HG03520 (cell line): ENCODE measurements at regions not wholly inside any gene's neighbourhood (a gene's known extent, or its start where the extent isn't known, plus 50 kb on each side); places are given as distances from the start of the nearest gene placed in this dataset.
A peak's percentile ranks its signal among the peaks of the same experiment; 100 is the strongest.
"Not testable (repeated sequence)": the region's sequence is repeated elsewhere in the genome, so short reads cannot be mapped to it uniquely, and the experiment has no call there.

Experiments
- ATAC-seq: cut with Tn5 transposase; IDR thresholded peaks from one replicate; pipeline ENCODE4 v1.9.1; 2021; ENCODE audit warnings: mild to moderate bottlenecking, moderate library complexity; ENCODE audit not compliant: unreplicated experiment

DNA sequence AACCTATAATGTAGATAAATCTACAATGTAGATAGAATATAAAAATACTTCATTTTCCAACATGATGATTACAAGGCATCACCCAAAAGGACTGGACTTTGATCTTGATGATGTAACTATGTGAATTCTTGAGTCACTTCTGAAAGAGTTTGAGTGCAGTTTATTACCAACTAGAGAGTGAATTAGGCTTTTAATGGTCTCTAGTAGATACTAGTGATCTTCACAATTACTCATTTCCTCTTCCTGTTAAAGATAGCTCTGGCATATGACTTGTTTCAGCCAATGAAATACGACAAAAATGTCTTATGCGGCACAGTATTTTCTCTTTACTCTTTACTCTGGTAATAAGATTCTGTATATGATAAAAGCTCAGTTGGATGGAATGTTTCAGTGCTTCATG lies 1588.1 kb upstream of the B3GALT2 start:
- ATAC-seq, result no peak

DNA sequence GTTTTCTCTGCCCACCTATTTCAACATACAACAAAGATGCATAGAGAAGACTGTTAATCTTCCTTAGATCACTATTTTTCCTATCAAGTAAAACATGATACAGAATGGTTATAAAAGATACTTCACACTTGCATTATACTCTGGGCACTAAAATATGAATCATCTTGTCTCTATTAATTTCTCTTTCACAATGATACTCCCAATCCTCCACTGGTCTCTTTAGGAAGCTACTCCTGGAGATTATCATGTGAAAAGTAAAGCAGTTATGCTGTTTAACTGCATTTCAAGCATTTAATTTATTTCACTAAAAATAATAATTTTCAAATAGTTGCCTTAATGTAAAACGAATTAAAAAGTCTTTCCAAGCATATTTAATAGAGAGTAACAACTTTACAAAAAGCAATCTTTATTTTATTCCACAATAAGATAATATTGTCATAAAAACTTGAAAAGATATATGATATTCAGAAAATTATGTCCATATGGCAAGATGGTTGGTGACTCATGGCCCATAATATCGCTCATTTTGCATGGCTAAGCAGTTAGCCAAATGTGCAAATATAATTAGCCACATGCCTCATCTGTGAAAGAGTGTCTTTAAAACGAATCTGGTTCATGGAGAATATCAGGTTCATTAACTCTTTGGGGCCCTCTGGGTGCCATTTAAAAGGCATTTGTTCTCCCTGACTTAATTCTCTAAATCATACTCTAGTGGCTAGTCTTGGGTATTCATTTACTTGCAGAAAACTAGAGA lies 1569.0 kb upstream of the B3GALT2 start:
- no peak for ATAC-seq

DNA sequence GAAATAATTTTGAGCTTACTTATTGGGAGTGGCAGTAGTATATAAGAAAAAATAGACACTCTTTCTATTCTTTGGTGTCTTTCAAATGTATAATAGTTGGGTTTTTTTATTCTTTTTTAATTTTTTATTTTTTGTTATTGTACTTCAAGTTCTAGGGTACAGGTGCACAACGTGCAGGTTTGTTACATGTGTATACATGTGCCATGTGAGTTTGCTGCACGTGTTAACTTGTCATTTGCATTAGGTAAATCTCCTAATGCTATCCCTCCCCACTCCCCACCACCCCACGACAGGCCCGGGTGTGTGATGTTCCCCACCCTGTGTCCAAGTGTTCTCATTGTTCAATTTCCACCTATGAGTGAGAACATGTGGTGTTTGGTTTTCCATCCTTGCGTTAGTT lies 1552.4 kb upstream of the B3GALT2 start:
- ATAC-seq, result not testable (repeated sequence)

DNA sequence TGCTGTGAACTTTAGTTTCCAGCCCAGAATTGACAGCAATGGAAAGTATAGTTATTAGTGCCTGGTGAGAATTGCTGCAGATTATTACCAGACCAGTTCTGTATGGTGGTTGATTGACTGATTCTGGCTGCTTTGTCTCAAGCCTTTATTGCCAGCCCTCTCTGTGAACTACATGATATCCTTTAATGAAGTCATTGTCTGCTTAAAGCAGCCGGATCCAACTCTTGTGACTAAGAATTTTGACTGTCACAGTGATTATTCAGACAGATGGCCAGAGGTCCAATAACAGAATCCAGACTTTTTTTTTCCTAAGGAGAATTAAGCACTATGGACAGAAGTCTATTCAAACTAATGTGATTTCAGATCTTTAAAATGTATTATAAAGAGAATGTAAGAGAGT lies 1548.6 kb upstream of the B3GALT2 start:
- ATAC-seq, result no peak

DNA sequence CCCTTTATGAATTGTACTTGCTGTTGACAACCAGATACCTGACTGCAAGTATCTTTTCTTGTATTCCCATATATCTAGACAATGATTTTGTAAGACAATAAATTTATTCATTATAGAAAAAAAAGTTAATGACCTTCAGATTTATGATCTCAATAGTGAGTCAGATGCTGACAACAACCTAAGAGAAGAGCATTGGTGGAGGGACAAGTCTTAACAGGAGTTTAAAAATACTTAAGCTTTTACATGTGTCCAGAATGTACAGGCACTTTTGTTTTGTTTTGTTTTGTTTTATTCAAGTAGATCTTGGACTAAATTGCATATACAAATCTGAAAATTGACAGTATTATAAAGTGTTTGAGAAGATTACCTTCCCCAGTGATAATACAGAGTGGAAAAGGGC lies 1544.6 kb upstream of the B3GALT2 start:
- no peak for ATAC-seq

DNA sequence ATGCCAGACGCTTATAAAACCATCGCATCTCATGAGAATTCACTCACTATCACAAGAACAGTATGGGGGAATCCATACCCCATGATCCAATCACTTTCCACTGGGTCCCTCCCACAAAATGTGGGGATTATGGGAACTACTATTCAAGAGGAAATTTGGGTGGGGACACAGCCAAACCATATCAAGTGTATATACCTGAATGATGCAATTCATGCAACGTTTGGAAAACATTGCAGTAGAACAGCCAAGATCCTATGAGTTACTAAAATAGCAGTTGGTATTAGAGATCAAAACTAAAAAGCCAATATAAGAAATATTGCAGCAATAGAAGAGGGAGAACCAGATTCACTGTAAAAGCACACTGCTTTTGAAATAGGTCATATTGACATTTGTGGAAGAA lies 1543.9 kb upstream of the B3GALT2 start:
- ATAC-seq, result no peak

DNA sequence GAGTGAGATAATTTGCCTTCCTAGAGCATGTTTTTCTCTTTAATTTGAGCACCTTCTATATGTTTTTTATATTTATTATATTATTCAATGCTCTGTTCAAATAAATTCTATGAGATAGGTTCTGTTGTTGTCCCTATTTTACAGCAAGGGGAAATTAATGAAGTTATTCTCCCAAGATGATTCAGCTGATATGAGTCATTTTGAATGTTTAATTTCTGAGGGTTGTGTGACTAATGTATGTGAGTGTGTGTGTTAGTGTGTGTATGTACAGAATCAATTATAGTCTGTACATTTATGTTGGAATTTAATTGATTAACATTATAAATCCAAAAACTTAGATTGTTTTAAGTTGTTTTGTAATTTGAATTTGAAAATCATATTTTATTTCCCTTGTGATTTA lies 1536.7 kb upstream of the B3GALT2 start:
- ATAC-seq, result no peak

DNA sequence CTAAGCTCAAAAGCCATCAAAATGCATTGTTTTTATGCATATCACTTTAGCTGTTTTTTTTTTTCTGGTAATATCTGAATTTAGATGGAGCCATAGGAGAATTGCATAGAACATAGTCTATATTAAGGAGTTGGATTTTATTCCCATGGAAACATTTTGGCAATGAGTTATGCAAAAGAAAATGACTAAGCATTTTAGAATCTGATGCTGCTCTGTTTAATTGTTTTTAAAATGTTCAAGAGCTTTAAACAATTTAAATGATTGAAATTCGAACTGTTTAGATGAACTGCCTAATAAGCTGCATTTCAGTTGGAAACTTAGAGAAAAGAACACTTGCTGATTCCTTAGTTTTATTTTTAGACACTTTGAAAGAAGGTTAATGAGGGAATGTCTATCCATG lies 1531.5 kb upstream of the B3GALT2 start:
- ATAC-seq, result no peak

DNA sequence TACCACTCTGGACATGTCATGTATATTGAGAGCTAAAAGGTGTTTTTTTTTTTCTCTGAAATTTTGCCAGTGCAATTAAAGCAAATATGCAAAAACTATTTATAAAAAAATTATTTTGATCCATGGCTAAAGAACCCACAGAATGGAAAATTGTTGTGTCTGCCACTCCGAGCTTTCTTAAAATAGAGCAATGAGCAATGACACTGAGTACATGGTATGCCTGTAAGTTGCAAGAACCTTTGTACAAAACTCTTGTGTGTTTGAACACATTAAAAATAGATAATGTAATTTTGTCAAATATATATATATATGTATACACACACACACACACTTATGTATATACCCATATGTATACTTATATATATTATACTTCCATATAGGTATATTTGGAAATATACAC lies 1530.9 kb upstream of the B3GALT2 start:
- no peak for ATAC-seq

DNA sequence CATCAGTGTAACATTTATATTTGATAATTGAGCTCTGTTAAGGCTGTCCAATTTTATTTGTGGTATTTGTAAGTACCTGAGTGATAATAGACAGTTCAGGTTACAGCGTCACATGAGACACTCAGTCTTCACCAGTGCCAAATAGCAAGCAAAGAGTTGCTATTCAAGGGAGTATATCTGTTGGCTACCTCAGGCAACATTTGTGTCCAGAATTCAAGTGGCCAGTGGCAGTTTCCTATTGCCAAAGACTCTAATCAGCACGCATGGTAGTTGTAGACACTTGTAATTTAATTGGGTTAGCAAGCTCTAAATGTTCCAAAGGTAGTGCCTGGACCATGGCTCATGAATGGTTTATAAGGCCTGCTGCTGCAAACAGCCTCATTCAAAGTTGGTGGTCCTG lies 1524.3 kb upstream of the B3GALT2 start:
- no peak for ATAC-seq

DNA sequence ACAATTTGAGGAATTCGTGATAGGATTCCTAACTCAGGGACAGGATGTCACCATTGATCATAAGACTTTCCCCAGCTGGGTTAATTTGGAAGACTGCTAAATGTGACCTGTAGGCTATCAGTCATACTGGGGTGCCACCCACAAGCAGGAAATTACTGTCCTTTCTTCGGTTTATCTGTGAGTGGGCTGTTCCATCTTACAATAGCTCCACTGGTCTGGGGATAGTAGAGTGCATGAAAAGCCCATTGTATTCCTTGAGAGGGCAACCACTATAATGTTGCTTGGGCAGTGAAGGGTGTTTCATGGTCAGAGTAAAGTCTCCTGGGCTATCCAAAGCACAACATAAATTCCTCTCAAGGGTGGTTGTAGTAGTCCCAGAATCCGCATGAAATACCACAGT lies 1523.0 kb upstream of the B3GALT2 start:
- ATAC-seq, result no peak

DNA sequence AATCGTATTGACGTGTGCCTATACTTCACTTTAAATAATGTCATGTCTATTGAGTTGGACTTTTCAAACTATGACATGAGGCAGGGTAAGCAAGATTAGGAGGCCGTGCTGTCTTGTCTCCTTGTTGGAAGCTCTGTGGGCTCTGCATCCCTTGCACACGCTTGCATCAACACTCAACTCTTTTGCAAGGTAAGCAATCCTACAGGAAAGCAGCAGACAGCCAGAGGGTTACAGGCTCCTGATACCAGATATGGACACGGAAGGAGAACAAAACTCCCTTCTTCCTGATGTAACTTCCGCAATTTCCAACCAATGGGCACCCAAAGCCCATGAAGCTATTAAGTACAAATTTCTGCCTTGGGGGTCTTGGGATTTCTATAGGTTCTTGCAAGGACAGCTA lies 1520.7 kb upstream of the B3GALT2 start:
- no peak for ATAC-seq

DNA sequence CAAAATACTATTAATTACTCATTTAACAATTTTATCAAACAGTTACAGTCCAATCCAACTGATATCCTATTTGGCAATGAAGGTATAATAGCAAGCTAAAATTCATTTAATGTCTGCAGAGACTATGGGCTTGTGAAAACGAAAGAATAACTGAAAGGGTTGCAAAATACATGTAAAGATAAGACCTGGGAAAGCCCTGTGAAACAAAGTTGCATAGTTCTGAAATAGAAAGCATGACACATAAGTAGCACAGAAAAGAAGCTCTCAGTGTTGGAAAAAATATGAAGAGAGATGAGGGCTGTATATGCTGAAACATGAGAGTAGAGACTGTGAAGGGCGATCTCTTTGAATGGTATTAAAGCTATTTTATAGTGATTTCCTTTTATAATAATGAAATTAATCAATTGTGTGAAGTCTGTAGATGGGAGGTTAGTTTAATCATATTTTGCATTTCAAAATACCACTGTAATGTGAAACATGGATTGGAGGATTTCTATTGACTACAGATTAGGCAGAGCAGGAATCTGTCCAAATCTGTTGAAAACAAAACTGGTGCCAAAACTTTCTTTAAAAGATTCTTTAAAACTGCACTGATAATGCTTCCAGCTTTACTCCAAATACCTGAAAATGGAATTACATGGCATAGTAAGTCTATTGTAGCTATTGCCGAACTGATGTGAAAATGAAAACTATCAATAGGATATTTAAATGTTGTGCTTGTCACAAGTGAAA lies 1518.9 kb upstream of the B3GALT2 start:
- peak; percentile 70 for ATAC-seq

DNA sequence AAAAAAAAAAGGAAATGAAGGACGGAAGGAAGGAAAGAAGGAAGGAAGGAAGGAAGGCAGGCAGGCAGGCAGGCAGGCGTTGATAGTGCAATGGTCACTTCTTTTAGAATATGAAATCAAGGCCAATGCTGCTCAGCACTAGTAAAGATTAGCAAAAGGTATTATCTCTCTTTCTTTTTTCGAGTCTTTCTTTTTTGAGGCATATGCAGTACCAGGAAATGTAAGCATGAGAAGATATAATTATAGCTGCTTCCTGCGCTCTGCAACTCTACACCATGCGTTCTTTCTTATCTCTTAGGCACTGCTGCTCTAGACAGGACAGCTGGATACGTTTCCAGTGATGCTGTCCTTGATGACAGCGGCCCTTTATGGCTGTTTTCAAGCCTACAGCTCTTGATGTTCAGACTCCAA lies 1512.5 kb upstream of the B3GALT2 start:
- no peak for ATAC-seq

DNA sequence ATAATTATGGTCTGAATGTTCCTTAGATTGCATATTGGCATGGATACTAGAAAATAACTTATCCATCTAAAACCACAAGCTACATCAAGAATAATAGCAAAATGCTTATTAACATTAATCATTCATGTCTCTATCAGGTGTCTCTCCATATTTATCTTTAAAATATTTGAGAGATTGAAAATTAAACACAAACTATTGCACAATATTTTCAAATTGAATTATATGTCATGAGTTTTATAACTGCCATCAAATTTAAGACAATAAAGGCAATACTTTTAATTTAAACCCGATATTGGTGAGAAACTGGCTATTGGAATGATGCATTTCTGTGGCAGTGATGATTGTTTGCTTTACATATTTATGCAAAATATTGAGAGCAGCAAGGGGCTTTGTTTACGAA lies 1506.8 kb upstream of the B3GALT2 start:
- ATAC-seq, result no peak

DNA sequence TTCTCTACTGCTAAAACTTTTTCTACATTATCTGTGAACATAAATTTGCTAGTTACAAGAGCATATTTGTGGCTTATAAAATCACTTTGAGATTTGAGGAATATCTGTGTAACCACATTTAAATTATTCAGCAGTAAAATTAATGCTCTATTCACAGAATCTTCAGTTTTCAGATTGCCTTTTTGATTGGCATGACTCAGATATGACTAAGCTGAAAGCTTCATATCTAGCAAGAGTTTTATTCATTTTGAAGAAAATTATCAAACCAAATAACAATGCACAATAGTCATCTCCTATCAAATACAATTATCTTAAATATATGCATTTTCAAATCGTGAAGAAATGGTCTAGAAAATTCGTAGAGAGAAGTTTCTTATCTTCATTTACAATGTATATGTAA lies 1498.2 kb upstream of the B3GALT2 start:
- no peak for ATAC-seq

DNA sequence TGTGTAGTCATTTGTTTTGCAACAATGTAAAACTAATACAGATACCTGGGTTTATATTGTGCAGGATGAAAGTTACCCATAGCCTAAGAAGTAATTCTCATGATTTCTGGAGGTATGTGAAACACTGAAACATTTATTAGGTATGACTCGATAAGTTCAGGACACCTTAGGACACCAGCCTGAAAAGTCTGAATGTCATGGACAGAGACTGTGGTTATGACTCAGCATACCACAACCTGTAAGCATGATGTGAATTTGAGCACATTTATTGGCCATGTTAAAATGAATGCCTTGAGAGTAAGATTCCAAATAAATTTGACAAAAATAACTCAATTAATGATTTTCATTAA lies 1471.7 kb upstream of the B3GALT2 start:
- ATAC-seq, result no peak

DNA sequence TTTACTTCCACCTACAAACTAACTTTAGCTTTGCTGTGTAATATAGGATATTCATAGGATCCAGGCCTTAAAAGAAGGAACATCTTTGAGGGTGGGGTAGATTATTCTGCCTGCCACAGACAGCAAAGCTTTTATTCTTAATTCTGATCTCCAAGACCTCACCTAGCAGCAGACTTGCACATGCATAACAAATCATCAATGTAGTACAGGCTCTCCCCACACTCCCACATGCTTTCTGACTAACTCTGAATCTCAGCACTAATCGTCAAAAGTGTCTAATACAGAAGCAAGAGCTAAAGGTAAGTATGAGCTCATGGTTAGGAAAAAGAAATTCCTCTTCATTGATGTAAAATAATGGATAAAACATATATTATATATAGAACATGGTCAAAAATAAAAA lies 1468.5 kb upstream of the B3GALT2 start:
- no peak for ATAC-seq

DNA sequence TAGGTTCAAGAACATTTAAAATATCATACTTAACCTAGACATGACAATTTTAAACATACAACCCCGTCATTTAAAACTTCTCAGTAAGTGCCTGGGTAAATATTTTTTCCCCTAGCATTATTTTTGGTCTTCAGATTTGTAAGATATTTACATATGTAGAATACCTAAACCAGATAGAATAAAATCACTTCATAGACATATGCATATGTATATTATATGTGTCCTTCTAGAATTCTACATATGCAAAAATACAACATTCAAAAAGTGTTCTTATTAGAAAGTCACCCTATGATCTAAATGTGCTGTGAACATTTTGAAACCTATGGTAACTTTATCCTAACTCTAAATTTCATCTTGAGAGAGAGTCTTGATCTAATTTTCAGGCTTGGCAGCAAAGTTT lies 1467.0 kb upstream of the B3GALT2 start:
- no peak for ATAC-seq

DNA sequence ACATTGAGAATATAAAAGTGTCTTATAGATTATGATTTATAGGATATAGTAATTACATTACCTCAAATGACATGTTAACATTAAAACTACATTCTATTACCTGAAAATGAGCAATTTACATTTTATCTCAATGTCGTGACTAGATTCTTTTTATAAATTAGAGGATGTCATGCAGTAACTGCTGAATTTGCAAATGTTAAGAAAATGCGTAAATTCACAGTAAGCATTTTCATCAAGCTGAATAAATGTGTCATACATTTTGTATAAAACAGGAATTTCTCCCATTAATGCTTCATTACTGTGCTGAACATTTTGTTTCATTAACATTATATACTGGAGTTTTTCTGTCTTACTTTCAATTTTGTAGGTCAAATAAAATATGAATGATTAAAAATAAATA lies 1460.7 kb upstream of the B3GALT2 start:
- no peak for ATAC-seq

DNA sequence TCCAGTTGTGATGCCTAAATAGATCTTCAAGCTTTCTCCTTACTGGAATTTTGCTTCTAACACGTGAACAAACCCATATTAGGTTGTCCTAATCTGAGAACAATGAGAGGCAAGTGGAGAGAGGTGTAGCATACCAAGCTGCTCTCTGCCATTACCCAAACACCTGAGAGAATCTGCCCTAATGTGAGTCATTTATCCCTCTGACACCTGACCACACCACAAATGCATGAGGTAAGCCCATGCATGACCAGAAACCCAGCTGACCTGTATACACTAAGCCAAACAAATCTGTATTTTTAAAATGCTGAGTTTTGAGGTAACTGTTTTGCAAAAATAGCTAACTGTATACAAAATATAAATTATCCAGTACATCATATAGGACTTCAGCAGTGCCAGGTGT lies 1458.1 kb upstream of the B3GALT2 start:
- ATAC-seq, result no peak

DNA sequence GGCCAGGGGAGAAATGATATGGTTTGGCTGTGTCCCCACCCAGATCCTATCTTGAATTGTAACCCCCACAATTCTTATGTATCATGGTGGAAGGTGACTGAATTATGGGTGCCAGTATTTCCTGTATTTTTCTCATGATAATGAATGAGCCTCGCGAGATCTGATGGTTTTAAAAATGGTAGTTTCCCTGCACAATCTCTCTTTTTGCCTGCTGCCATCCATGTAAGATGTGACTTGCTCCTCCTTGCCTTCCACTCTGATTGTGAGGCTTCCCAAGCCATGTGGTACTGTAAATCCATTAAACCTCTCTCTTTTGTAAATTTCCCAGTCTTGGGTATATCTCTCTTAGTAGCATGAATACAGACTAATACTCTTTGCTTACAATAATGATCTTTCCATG lies 1453.9 kb upstream of the B3GALT2 start:
- no peak for ATAC-seq

DNA sequence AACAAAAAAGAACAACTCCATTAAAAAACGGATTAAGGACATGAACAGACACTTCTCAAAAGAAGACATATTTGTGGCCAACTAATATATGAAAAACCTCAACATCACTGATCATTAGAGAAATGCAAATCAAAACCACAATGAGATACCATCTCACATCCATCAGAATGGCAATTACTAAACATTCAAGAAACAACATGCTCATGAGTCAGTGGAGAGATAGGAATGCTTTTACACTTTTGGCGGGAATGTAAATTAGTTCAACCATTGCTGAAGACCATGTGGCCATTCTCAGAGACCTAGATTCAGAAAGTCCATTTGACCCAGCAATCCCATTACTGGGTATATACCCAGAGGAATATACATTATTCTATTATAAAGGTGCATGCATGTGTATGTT lies 1442.6 kb upstream of the B3GALT2 start:
- no peak for ATAC-seq
